ENCODE measurements at regions not wholly inside any gene's neighbourhood (a gene's known extent, or its start where the extent isn't known, plus 50 kb on each side); places are given as distances from the start of the nearest gene placed in this dataset.

- H3K27ac Mint-ChIP-seq, result no peak overlapping the region
- no peaks in the 10 kb centered on the region for H3K27me3 Mint-ChIP-seq (ENCODE audit: low read depth)
- DNase-seq (no peak), ATAC-seq (replicated peaks in 1 of 2) (no peak)
- no peaks in the 10 kb centered on the region for H3K4me1 Mint-ChIP-seq (ENCODE audit: low read depth)
- H3K36me3 Mint-ChIP-seq (ENCODE audit: insufficient read depth in 2 of 2), result no peaks in the 10 kb centered on the region
- no peak overlapping the region for H3K4me3 Mint-ChIP-seq
- peaks cover 4 to 7% of the 10 kb centered on the region in 2 donors for H3K9me3 Mint-ChIP-seq
Observed at GRCh38 chr10:37707829-37708578, 149.4 kb downstream of the ZNF248 start.

GRCh38 chr10:37704566-37704965, 152.8 kb downstream of the ZNF248 start:
- Mint-ChIP-seq H3K4me1 (ENCODE audit: low read depth) (no peaks in the 10 kb centered on the region), H3K9me3 (peaks cover 9 to 10% of the 10 kb centered on the region in 2 donors), H3K36me3 (ENCODE audit: insufficient read depth in 2 of 2) (no peaks in the 10 kb centered on the region), H3K4me3 (no peak overlapping the region), H3K27me3 (ENCODE audit: low read depth) (no peaks in the 10 kb centered on the region), H3K27ac (no peak overlapping the region)
- no peak for ATAC-seq (replicated peaks in 1 of 2)
- no peak for DNase-seq

- H3K36me3 Mint-ChIP-seq (ENCODE audit: insufficient read depth in 2 of 2), result no peaks in the 10 kb centered on the region
- no peaks in the 10 kb centered on the region for H3K27me3 Mint-ChIP-seq (ENCODE audit: low read depth)
- no peaks in the 10 kb centered on the region for H3K4me1 Mint-ChIP-seq (ENCODE audit: low read depth)
- peaks cover 9 to 10% of the 10 kb centered on the region in 2 donors for H3K9me3 Mint-ChIP-seq
- H3K27ac Mint-ChIP-seq, result no peak overlapping the region
- H3K4me3 Mint-ChIP-seq, result no peak overlapping the region
- no peak for ATAC-seq (replicated peaks in 1 of 2)
- no peak for DNase-seq
Observed at GRCh38 chr10:37703833-37704382, 153.5 kb downstream of the ZNF248 start.

GRCh38 chr10:37703114-37703513, 154.3 kb downstream of the ZNF248 start:
- H3K27ac Mint-ChIP-seq, result no peak overlapping the region

GRCh38 chr10:37701781-37702493, 155.5 kb downstream of the ZNF248 start:
- no peaks in the 10 kb centered on the region for H3K27me3 Mint-ChIP-seq (ENCODE audit: low read depth)
- ATAC-seq (replicated peaks in 1 of 2) (no peak), DNase-seq (no peak)
- peaks cover 8 to 11% of the 10 kb centered on the region in 2 donors for H3K9me3 Mint-ChIP-seq
- no peaks in the 10 kb centered on the region for H3K4me1 Mint-ChIP-seq (ENCODE audit: low read depth)
- H3K4me3 Mint-ChIP-seq, result no peak overlapping the region
- no peaks in the 10 kb centered on the region for H3K36me3 Mint-ChIP-seq (ENCODE audit: insufficient read depth in 2 of 2)
- H3K27ac Mint-ChIP-seq, result no peak overlapping the region

More at GRCh38 chr10:37703114-37703513, 154.3 kb downstream of the ZNF248 start:
- Mint-ChIP-seq H3K4me3 (no peak overlapping the region), H3K9me3 (peaks cover 9% of the 10 kb centered on the region in 2 donors), H3K4me1 (ENCODE audit: low read depth) (no peaks in the 10 kb centered on the region), H3K27me3 (ENCODE audit: low read depth) (no peaks in the 10 kb centered on the region), H3K36me3 (ENCODE audit: insufficient read depth in 2 of 2) (no peaks in the 10 kb centered on the region)
- ATAC-seq (replicated peaks in 1 of 2), result no peak
- no peak for DNase-seq

- no peak overlapping the region for H3K27ac Mint-ChIP-seq
- no peaks in the 10 kb centered on the region for H3K36me3 Mint-ChIP-seq (ENCODE audit: insufficient read depth in 2 of 2)
- H3K4me3 Mint-ChIP-seq, result no peak overlapping the region
- H3K27me3 Mint-ChIP-seq (ENCODE audit: low read depth), result no peaks in the 10 kb centered on the region
- H3K9me3 Mint-ChIP-seq, result peaks cover 6 to 11% of the 10 kb centered on the region in 2 donors
- no peaks in the 10 kb centered on the region for H3K4me1 Mint-ChIP-seq (ENCODE audit: low read depth)
- DNase-seq, result no peak
- ATAC-seq (replicated peaks in 1 of 2), result no peak
Observed at GRCh38 chr10:37700886-37701780, 156.3 kb downstream of the ZNF248 start.

GRCh38 chr10:37687581-37687980, 169.8 kb downstream of the ZNF248 start:
- Mint-ChIP-seq H3K4me1 (ENCODE audit: low read depth) (no peaks in the 10 kb centered on the region), H3K27me3 (ENCODE audit: low read depth) (no peaks in the 10 kb centered on the region), H3K9me3 (peaks cover 7 to 8% of the 10 kb centered on the region in 2 donors), H3K4me3 (no peak overlapping the region), H3K27ac (no peak overlapping the region), H3K36me3 (ENCODE audit: insufficient read depth in 2 of 2) (peaks cover 1 to 5% of the 10 kb centered on the region in 2 donors)
- DNase-seq, result no peak
- no peak for ATAC-seq (replicated peaks in 1 of 2)

- no peak overlapping the region for H3K4me3 Mint-ChIP-seq
Observed at GRCh38 chr10:37685741-37686683, 171.4 kb downstream of the ZNF248 start.

GRCh38 chr10:37684765-37685164, 172.6 kb downstream of the ZNF248 start:
- Mint-ChIP-seq H3K4me1 (ENCODE audit: low read depth) (no peaks in the 10 kb centered on the region), H3K9me3 (peaks cover 0 to 13% of the 10 kb centered on the region in 2 donors), H3K27me3 (ENCODE audit: low read depth) (no peaks in the 10 kb centered on the region), H3K4me3 (no peak overlapping the region), H3K36me3 (ENCODE audit: insufficient read depth in 2 of 2) (peaks cover 1 to 7% of the 10 kb centered on the region in 2 donors), H3K27ac (no peak overlapping the region)
- DNase-seq (no peak), ATAC-seq (replicated peaks in 1 of 2) (no peak)

More at GRCh38 chr10:37685741-37686683, 171.4 kb downstream of the ZNF248 start:
- ATAC-seq (replicated peaks in 1 of 2) (no peak), DNase-seq (no peak)
- Mint-ChIP-seq H3K4me1 (ENCODE audit: low read depth) (no peaks in the 10 kb centered on the region), H3K36me3 (ENCODE audit: insufficient read depth in 2 of 2) (peaks cover 1 to 10% of the 10 kb centered on the region in 2 donors), H3K9me3 (peaks cover 7 to 10% of the 10 kb centered on the region in 2 donors), H3K27me3 (ENCODE audit: low read depth) (no peaks in the 10 kb centered on the region), H3K27ac (no peak overlapping the region)

GRCh38 chr10:37682617-37683016, 174.8 kb downstream of the ZNF248 start:
- Mint-ChIP-seq H3K36me3 (ENCODE audit: insufficient read depth in 2 of 2) (peaks cover 1 to 9% of the 10 kb centered on the region in 2 donors), H3K9me3 (peaks cover 0 to 17% of the 10 kb centered on the region in 2 donors), H3K4me1 (ENCODE audit: low read depth) (no peaks in the 10 kb centered on the region), H3K27ac (no peak overlapping the region), H3K4me3 (no peak overlapping the region), H3K27me3 (ENCODE audit: low read depth) (no peaks in the 10 kb centered on the region)
- DNase-seq (no peak), ATAC-seq (replicated peaks in 1 of 2) (no peak)

- ATAC-seq (replicated peaks in 1 of 2), result no peak
- Mint-ChIP-seq H3K36me3 (ENCODE audit: insufficient read depth in 2 of 2) (peaks cover 0 to 6% of the 10 kb centered on the region in 2 donors), H3K4me1 (ENCODE audit: low read depth) (no peaks in the 10 kb centered on the region), H3K4me3 (no peak overlapping the region), H3K27ac (no peak overlapping the region), H3K27me3 (ENCODE audit: low read depth) (no peaks in the 10 kb centered on the region), H3K9me3 (peaks cover 0 to 14% of the 10 kb centered on the region in 2 donors)
- no peak for DNase-seq
Observed at GRCh38 chr10:37681617-37681999, 175.8 kb downstream of the ZNF248 start.
